Panc1 (cell line): ENCODE measurements at regions not wholly inside any gene's neighbourhood (a gene's known extent, or its start where the extent isn't known, plus 50 kb on each side); places are given as distances from the start of the nearest gene placed in this dataset.

Experiments used
- ATAC-seq: fragments of 200-7000 bp; cut with Tn5 transposase; 2 replicates; pipeline ENCODE4 v1.9.1; 2020; ENCODE audit warnings: mild to moderate bottlenecking, moderate library complexity
- BruUV-seq: library from RNA; stranded (reverse); fragments of 400-500 nt; replicated peaks from 2 replicates; lab custom pipeline; 2021; lab: Mats Ljungman, UMichigan
- CTCF ChIA-PET: fragments of 300-600 bp; sonication (Branson Sonifier 250); formaldehyde crosslinking; loops from one replicate; lab custom pipeline; 2022; ENCODE audit warnings: antibody characterized with exemption; lab: Charles Lee
- POLR2A ChIA-PET: fragments of 300-600 bp; sonication (Branson Sonifier 250); formaldehyde crosslinking; loops from one replicate; lab custom pipeline; 2022; ENCODE audit warnings: antibody characterized with exemption; lab: Charles Lee
- DNase-seq: peaks from one replicate; pipeline ENCODE4 v3.0.0-alpha.2; 2010; ENCODE audit warnings: low read depth, low spot score
- H3K27ac ChIP-seq: 2 replicates; pipeline ENCODE4 v1.5.1; 2011; ENCODE audit warnings: mild to moderate bottlenecking, low read length, inconsistent platforms
- H3K27me3 ChIP-seq: fragments of 200-500 bp; sonication (Bioruptor generic); 2 replicates; pipeline ENCODE4 v1.6.0; 2014; ENCODE audit warnings: low read length, inconsistent platforms; ENCODE audit not compliant: control insufficient read depth, insufficient read depth
- H3K36me3 ChIP-seq: fragments of 200-500 bp; sonication (Bioruptor generic); 2 replicates; pipeline ENCODE4 v1.5.1; 2014; ENCODE audit warnings: inconsistent platforms, mild to moderate bottlenecking, low read length, moderate library complexity; ENCODE audit not compliant: control insufficient read depth, insufficient read depth
- H3K4me1 ChIP-seq: 2 replicates; pipeline ENCODE4 v1.5.1; 2011; ENCODE audit warnings: inconsistent platforms, mild to moderate bottlenecking, low read length, moderate library complexity; ENCODE audit not compliant: control insufficient read depth, insufficient read depth
- H3K4me3 ChIP-seq, 2 experiments: 2 replicates each; pipeline ENCODE4 v1.5.1; 2011 to 2012; ENCODE audit warnings: low read depth in 2 of 2, low read length in 2 of 2, mild to moderate bottlenecking in 2 of 2, inconsistent platforms in 1 of 2, moderate library complexity in 1 of 2
- H3K9me3 ChIP-seq: fragments of 200-500 bp; sonication (Bioruptor generic); 2 replicates; pipeline ENCODE4 v1.5.1; 2014; ENCODE audit warnings: low read depth, mild to moderate bottlenecking, inconsistent platforms, low read length, moderate library complexity; ENCODE audit not compliant: control insufficient read depth, insufficient read depth
- CTCF ChIP-seq: fragments of 450-650 bp; IDR thresholded peaks from 2 replicates; pipeline ENCODE4 v1.5.1; 2017; ENCODE audit warnings: mild to moderate bottlenecking
- POLR2AphosphoS5 ChIP-seq: IDR thresholded peaks from 2 replicates; pipeline ENCODE4 v1.6.1; 2012; ENCODE audit warnings: mild to moderate bottlenecking, low read depth, low read length, moderate library complexity
- REST ChIP-seq, 2 experiments: IDR thresholded peaks; 2 replicates each; pipeline ENCODE4 v1.6.1; 2011 to 2012; ENCODE audit warnings: low read depth in 2 of 2, control low read depth in 1 of 2, low read length in 1 of 2, mild to moderate bottlenecking in 1 of 2, moderate library complexity in 1 of 2; ENCODE audit not compliant: insufficient read depth in 1 of 2
- SIN3A ChIP-seq: IDR thresholded peaks from 2 replicates; pipeline ENCODE4 v1.6.1; 2012; ENCODE audit warnings: low read depth, mild to moderate bottlenecking, low read length, moderate library complexity, borderline replicate concordance; ENCODE audit not compliant: insufficient read depth
- TCF7L2 ChIP-seq: IDR thresholded peaks from 2 replicates; pipeline ENCODE4 v1.6.1; 2011; ENCODE audit warnings: mild to moderate bottlenecking, low read depth, low read length, inconsistent platforms
- in situ Hi-C: cut with HindIII; loops from 2 replicates; pipeline ENCODE4 v1.10.0; 2016; ENCODE audit warnings: low sequenced_read_pairs, low pct_unique_long_range_greater_than_20kb
- intact Hi-C: fragments of 100-400 bp; cut with micrococcal nuclease; formaldehyde crosslinking; loops from one replicate; pipeline ENCODE4 v1.10.0; 2022; ENCODE audit not compliant: unreplicated experiment

DNA sequence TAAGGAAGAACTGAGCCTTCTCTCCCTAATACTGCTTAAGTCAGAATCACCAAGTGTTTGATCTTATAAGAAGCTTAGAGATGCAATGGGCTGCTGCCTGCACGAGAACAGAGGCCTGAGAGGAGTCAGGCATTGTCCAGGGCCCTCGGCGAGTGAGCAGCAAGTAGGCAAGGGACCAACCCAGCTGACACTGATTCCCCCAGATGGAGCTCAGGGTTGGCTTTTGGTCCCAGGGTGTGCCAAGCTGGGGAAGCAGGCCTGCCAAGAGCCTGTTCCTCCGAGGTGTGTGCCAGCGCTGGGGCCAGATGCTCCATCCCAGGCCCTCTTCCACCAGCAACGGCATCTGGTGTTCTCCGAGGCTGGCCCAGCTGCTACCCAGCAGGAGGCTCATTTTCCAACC, 222.0 kb upstream of the ZMIZ1 start:
- ATAC-seq (no peak), DNase-seq (no peak)
- H3K4me3 ChIP-seq = no peak overlapping the region
- H3K36me3 ChIP-seq = no peaks in the 10 kb centered on the region
- POLR2A ChIA-PET = no interaction called here
- BruUV-seq = no TSS peak
- intact Hi-C loops (no loop called here), in situ Hi-C loops (no loop called here)
- no peak overlapping the region for H3K27ac ChIP-seq
- no peaks in the 10 kb centered on the region for H3K4me1 ChIP-seq
- CTCF ChIA-PET = interaction anchor here (0.8 to 1.0 kb wide), 2 partner anchors 113 to 128 kb away, joined by 3 read pairs; no protein-coding TSS in a partner anchor
- H3K9me3 ChIP-seq = no peaks in the 10 kb centered on the region
- TF ChIP-seq CTCF (no peak), TCF7L2 (no peak), REST (IDR thresholded peaks at IDR 0.05; ENCODE audit: insufficient read depth in 1 of 2, low read depth in 2 of 2, low read length in 1 of 2) (no peak), SIN3A (no peak), POLR2AphosphoS5 (no peak)
- H3K27me3 ChIP-seq = no peaks in the 10 kb centered on the region

DNA sequence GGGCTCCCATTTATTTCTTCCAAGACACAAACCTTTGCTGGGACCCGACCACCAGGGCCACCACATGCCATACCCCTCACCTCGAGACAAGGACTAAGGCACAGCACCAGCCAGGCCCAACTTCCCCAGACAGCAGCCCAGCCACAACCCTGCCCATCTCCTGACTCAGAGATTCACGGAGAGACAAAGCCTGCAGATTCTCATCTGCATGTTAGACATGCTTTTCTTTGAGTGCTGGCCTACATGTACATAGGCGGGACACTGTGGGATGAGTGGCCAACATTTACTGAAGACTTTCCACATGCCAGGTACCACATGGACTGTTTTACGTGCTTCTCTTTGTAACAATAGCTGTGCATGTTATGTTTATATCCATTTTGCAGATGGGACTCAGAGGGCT, 221.3 kb upstream of the ZMIZ1 start:
- POLR2A ChIA-PET = no interaction called here
- Histone ChIP-seq H3K4me3 (no peak overlapping the region), H3K27me3 (no peaks in the 10 kb centered on the region), H3K27ac (no peak overlapping the region), H3K9me3 (no peaks in the 10 kb centered on the region), H3K36me3 (no peaks in the 10 kb centered on the region), H3K4me1 (no peaks in the 10 kb centered on the region)
- DNase-seq (no peak), ATAC-seq (no peak)
- CTCF ChIA-PET = no interaction called here
- intact Hi-C loops (no loop called here), in situ Hi-C loops (no loop called here)
- TF ChIP-seq POLR2AphosphoS5 (no peak), REST (IDR thresholded peaks at IDR 0.05; ENCODE audit: insufficient read depth in 1 of 2, low read depth in 2 of 2, low read length in 1 of 2) (no peak), SIN3A (no peak), TCF7L2 (no peak), CTCF (no peak)
- BruUV-seq = no TSS peak
